HL-60 (cell line): ENCODE measurements at regions not wholly inside any gene's neighbourhood (a gene's known extent, or its start where the extent isn't known, plus 50 kb on each side); places are given as distances from the start of the nearest gene placed in this dataset.
A peak's percentile ranks its signal among the peaks of the same experiment; 100 is the strongest.

Experiments
- DNase-seq, 2 experiments: peaks; one replicate each; pipeline ENCODE4 v3.0.0-alpha.2; 2010 to 2020; ENCODE audit warnings: low read depth in 1 of 2, low spot score in 1 of 2
- H3K27ac ChIP-seq: fragments of 250-450 bp; sonication (Bioruptor Pico); replicated peaks from 2 replicates; pipeline ENCODE4 v1.5.1; 2020; ENCODE audit warnings: mild to moderate bottlenecking, moderate library complexity
- H3K27me3 ChIP-seq: fragments of 250-450 bp; sonication (Bioruptor Pico); 2 replicates; pipeline ENCODE4 v1.5.1; 2021; ENCODE audit warnings: mild to moderate bottlenecking, moderate library complexity; ENCODE audit not compliant: insufficient read depth, poor library complexity, severe bottlenecking
- H3K4me3 ChIP-seq: replicated peaks from 2 replicates; pipeline ENCODE4 v1.5.1; 2011; ENCODE audit warnings: mild to moderate bottlenecking, control low read depth, low read length; ENCODE audit not compliant: insufficient read depth
- CTCF ChIP-seq: IDR thresholded peaks from one replicate; pipeline ENCODE4 v1.5.1; 2011; ENCODE audit warnings: low read length, control low read depth, inconsistent platforms; ENCODE audit not compliant: insufficient read depth
- GABPA ChIP-seq: IDR thresholded peaks from 2 replicates; pipeline ENCODE4 v1.6.1; 2012; ENCODE audit warnings: low read depth
- POLR2AphosphoS5 ChIP-seq: IDR thresholded peaks from 2 replicates; pipeline ENCODE4 v1.6.1; 2012; ENCODE audit warnings: low read depth
- REST ChIP-seq: IDR thresholded peaks from 2 replicates; pipeline ENCODE4 v1.6.1; 2012; ENCODE audit warnings: low read depth; ENCODE audit not compliant: insufficient replicate concordance
- SPI1 ChIP-seq: IDR thresholded peaks from 2 replicates; pipeline ENCODE4 v1.6.1; 2012; ENCODE audit warnings: low read depth, mild to moderate bottlenecking, borderline replicate concordance

GRCh38 chr12:88638966-88639760, 58.9 kb upstream of the KITLG start:
- no peak overlapping the region for H3K4me3 ChIP-seq
- H3K27me3 ChIP-seq, result no peaks in the 10 kb centered on the region
- no peak overlapping the region for H3K27ac ChIP-seq
- peak in 1 of 2 experiments; percentile 25 for DNase-seq
- TF ChIP-seq GABPA, result no peak
- TF ChIP-seq SPI1, result peak; percentile 65; the same call in 1 of the 2 replicates
- TF ChIP-seq CTCF, result no peak

- Histone ChIP-seq H3K27ac (no peak overlapping the region), H3K4me3 (no peak overlapping the region), H3K27me3 (no peaks in the 10 kb centered on the region)
- DNase-seq, result no peak
- TF ChIP-seq CTCF (no peak), GABPA (no peak), POLR2AphosphoS5 (no peak), SPI1 (no peak), REST (no peak)
These were observed 58.1 kb upstream of the KITLG start for GRCh38 chr12:88638388-88638787.

GRCh38 chr12:88634008-88634407, 53.7 kb upstream of the KITLG start:
- TF ChIP-seq GABPA, result no peak
- no peak for TF ChIP-seq POLR2AphosphoS5
- TF ChIP-seq CTCF, result no peak
- TF ChIP-seq SPI1, result no peak
- no peak for TF ChIP-seq REST
- no peak overlapping the region for H3K4me3 ChIP-seq
- no peaks in the 10 kb centered on the region for H3K27me3 ChIP-seq
- DNase-seq, result no peak
- no peak overlapping the region for H3K27ac ChIP-seq

GRCh38 chr12:88633312-88633711, 53.0 kb upstream of the KITLG start:
- no peak overlapping the region for H3K27ac ChIP-seq
- TF ChIP-seq POLR2AphosphoS5, result no peak
- TF ChIP-seq SPI1, result no peak
- no peak for TF ChIP-seq CTCF
- no peak for TF ChIP-seq GABPA
- no peak for TF ChIP-seq REST
- DNase-seq, result no peak
- no peaks in the 10 kb centered on the region for H3K27me3 ChIP-seq
- no peak overlapping the region for H3K4me3 ChIP-seq
